ENCODE measurements at regions not wholly inside any gene's neighbourhood (a gene's known extent, or its start where the extent isn't known, plus 50 kb on each side); places are given as distances from the start of the nearest gene placed in this dataset.

GRCh38 chr2:59713577-59713976, 839.9 kb downstream of the BCL11A start:
- no peak for DNase-seq

GRCh38 chr2:59711121-59711520, 842.3 kb downstream of the BCL11A start:
- DNase-seq = no peak

- DNase-seq = no peak
Measured at GRCh38 chr2:59706729-59707128, 846.7 kb downstream of the BCL11A start.

GRCh38 chr2:59703796-59704195, 849.7 kb downstream of the BCL11A start:
- no peak for DNase-seq

GRCh38 chr2:59702026-59702425, 851.4 kb downstream of the BCL11A start:
- DNase-seq = no peak

GRCh38 chr2:59701271-59701994, 852.0 kb downstream of the BCL11A start:
- no peak for DNase-seq

GRCh38 chr2:59694176-59694575, 859.3 kb downstream of the BCL11A start:
- no peak for DNase-seq

- DNase-seq = no peak
Measured at GRCh38 chr2:59693231-59693959, 860.1 kb downstream of the BCL11A start.

GRCh38 chr2:59691518-59692190, 861.8 kb downstream of the BCL11A start:
- no peak for DNase-seq

- DNase-seq = no peak
Measured at GRCh38 chr2:59690849-59691248, 862.6 kb downstream of the BCL11A start.

- no peak for DNase-seq
Measured at GRCh38 chr2:59684771-59685166, 868.7 kb downstream of the BCL11A start.

- DNase-seq = no peak
Measured at GRCh38 chr2:59684116-59684770, 869.2 kb downstream of the BCL11A start.

- DNase-seq = no peak
Measured at GRCh38 chr2:59680863-59681262, 872.6 kb downstream of the BCL11A start.

GRCh38 chr2:59677158-59677557, 876.3 kb downstream of the BCL11A start:
- no peak for DNase-seq

GRCh38 chr2:59674100-59674499, 879.4 kb downstream of the BCL11A start:
- no peak for DNase-seq

GRCh38 chr2:59665021-59665420, 888.4 kb downstream of the BCL11A start:
- DNase-seq = no peak

GRCh38 chr2:59662127-59662861, 891.2 kb downstream of the BCL11A start:
- DNase-seq = no peak

- DNase-seq = no peak
Measured at GRCh38 chr2:59660262-59660661, 893.2 kb downstream of the BCL11A start.

- DNase-seq = no peak
Measured at GRCh38 chr2:59658906-59659635, 894.4 kb downstream of the BCL11A start.

- DNase-seq = no peak
Measured at GRCh38 chr2:59655809-59656208, 897.6 kb downstream of the BCL11A start.

GRCh38 chr2:59654710-59655109, 898.7 kb downstream of the BCL11A start:
- DNase-seq = no peak

GRCh38 chr2:59653164-59653563, 900.3 kb downstream of the BCL11A start:
- DNase-seq = no peak

All from activated T-cell treated with anti-CD3 and anti-CD28 coated beads for 4 hours (primary cell).